IPS DF 4.7 (cell line): ENCODE measurements at regions not wholly inside any gene's neighbourhood (a gene's known extent, or its start where the extent isn't known, plus 50 kb on each side); places are given as distances from the start of the nearest gene placed in this dataset.
A peak's percentile ranks its signal among the peaks of the same experiment; 100 is the strongest.

ENCODE experiments used
- DNase-seq: peaks from one replicate; pipeline ENCODE4 v3.0.0-alpha.2; 2013; ENCODE audit warnings: low spot score; ENCODE audit errors: extremely low read depth

GRCh38 chr4:125365731-125366130, 51.0 kb downstream of the FAT4 start:
- no peak for DNase-seq

DNA sequence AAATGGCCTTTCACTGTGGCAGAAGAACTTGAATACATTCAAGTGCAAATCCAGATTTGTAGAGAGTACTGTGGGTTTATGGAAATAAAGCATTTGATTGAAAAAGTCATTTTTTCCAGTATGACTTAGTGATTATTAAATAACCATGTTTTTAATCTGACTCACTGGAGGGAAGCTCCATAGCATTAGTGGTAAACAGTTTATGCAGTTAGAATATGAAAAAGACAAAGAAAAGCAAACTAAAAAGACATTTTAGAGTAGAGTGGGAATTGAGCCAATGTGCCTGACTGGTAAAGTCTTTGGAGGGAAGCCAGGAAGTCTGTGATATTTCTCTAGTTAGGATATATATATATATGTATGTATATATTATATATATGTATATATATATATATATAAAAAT, 53.4 kb downstream of the FAT4 start:
- no peak for DNase-seq

DNA sequence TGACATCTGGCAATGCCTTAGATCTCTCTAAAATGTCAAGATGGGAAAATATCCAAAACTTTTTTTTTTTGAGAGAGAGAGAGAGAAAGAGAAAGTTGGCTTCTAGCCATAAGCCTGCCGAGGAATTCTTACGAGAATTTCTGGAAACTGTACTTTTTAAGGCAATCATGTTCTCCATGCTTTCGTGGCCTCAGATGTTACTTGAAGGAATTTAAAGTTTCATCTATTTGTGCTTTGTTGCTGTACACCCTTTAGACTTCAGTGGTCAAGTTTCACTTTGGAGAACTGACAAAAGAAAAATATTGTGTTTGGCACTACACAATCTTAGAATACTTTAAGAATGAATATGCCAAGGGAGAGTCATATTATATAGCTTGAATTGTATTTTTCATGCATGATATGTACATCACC, 53.9 kb downstream of the FAT4 start:
- DNase-seq, result no peak

DNA sequence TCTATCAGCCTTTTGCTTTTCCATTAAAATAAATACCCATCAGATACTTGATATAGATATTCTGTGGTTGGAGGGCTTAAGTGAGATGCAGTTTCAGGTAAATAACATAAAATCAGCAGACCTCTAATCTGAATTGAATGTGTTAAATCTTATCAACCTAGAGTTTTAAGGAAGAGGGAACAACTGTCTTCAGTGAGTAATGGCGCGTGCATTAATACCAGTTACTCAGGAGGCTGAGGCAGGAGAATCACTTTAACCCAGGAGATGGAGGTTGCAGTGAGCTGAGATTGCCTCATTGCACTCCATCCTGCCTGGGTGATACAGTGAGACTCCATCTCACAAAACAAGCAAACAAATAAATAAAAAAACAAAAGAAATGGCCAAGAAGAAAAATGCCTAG, 54.3 kb downstream of the FAT4 start:
- DNase-seq, result no peak

- no peak for DNase-seq
These were observed 55.7 kb downstream of the FAT4 start for GRCh38 chr4:125370478-125370877.

DNA sequence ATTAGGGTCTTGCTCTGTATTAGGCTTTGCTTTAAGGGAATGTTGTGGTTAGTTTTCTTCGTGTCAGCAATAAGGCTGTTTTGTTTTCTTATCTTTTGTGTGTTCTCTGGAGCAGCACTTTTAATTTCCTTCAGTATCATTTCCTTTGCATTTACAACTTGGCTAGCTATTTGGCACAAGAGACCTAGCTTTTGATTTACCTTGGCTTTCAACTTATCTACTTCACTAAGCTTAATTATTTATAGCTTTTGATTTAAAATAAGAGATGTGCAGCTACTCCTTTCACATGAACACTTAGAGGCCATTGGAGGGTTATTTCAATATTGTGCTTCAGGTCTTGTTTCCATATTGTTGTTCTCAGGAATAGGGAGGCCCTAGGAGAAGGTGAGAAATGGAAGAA, 68.2 kb downstream of the FAT4 start:
- no peak for DNase-seq

DNA sequence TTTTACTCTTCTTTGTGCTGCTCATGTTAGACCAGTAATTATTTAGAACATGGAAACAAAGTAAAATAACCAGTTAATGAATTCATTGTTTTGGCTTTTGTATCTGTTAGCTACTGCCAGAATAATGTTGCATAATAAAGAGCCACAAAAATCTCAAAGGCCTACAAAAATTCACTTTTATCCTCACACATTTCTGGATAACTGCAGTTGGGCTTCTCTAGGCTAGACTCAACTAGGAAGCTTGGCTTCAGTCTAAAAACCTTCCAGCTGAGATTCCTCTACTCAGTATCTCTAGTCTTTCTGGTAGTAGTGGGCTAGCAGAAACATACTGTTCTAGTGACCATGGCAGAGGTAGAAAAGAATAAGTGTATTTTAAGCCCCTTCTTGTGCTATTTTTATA, 73.0 kb downstream of the FAT4 start:
- DNase-seq, result no peak

- DNase-seq, result no peak
These were observed 73.9 kb downstream of the FAT4 start for GRCh38 chr4:125388613-125389012.

DNA sequence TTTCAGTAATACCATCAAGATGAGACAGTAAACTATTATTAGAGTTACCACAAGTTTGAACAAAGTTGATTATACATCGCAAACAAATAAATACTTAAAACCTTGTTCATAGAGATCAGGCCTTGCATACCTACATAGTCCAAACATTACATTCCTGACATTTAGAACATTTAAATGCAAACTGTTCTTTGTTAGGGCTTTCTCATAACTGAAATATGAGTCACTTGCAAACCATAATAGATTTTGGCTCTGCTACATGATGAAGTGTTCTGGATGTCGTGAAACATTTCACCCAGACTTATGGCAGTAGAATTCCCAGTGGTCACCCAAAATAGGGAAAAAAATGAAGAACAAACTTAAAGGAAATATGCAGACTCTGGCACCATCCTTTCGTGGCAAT, 75.0 kb downstream of the FAT4 start:
- no peak for DNase-seq

- DNase-seq, result no peak
These were observed 75.4 kb downstream of the FAT4 start for GRCh38 chr4:125390126-125390525.

DNA sequence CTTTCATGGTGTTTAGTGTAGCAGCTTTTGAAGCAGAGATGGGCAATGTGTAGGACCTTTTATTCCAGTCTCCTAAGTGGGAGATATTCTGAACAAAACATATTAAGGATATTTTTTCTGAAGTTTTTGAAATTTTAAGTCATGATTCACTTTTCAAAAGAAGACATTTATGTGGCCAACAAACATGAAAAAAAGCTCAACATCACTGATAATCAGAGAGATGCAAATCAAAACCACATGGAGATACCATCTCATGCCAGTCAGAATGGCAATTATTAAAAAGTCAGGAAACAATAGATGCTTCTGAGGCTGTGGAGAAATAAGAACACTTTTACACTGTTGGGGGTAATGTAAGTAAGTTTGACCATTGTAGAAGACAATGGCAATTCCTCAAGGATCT, 76.0 kb downstream of the FAT4 start:
- no peak for DNase-seq

GRCh38 chr4:125392694-125393093, 77.9 kb downstream of the FAT4 start:
- DNase-seq, result no peak

DNA sequence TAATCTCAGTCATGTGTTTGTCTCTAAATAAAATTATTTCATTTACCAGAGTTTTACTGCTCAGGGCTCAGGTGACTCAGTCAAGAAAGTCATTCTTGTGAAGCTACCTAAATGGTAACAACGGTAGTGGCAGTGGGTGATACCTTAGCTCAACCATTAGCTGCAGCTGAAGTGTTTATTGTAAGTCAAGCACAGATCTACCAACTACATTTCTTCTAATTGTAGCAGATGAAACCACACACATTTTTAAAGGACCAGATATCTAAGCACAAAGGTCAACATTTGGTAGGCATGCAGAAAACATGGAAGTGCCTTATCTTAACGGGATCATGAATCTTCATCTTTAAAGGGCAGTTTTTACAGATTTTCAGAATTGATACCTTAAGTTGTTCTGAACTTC, 79.1 kb downstream of the FAT4 start:
- DNase-seq, result peak; percentile 5

DNA sequence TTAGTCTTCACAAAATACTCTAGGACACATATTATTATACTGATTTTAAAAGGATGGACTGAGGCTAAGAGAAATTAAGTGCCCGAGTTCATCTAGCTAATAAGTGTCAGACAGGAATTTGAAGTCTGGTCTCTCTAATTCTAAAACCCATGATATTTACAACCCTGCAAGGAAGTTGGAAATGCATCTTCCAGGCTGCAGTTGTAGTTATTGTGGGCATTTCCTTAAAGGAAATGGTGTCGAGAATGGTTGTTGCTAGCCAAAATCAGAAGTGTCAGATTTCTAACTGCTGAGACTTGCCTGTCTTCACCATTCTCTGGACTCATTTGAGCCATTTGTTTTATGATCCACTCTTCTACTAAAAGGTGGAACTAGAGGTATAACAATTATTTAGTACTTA, 82.5 kb downstream of the FAT4 start:
- DNase-seq, result no peak

GRCh38 chr4:125398263-125399002, 83.7 kb downstream of the FAT4 start:
- no peak for DNase-seq

- DNase-seq, result no peak
These were observed 86.0 kb downstream of the FAT4 start for GRCh38 chr4:125400756-125401155.

DNA sequence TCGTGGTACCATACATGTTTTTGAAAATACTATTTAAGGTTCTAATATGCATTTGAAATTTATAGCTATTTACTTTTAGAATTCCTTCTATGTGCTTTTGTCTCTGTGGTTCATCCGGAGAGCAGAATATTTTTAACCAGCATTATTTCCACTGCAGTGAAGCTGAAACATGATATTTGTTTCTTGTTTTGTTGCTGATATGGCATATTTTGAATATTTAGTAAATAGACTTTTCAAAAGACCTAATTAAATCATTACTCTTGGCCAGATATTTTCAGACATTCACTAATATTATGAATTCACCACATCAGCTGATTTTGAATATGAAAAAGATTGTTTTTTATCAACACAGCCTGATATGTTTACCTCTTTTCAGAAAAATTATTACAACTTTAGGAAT, 87.0 kb downstream of the FAT4 start:
- no peak for DNase-seq

DNA sequence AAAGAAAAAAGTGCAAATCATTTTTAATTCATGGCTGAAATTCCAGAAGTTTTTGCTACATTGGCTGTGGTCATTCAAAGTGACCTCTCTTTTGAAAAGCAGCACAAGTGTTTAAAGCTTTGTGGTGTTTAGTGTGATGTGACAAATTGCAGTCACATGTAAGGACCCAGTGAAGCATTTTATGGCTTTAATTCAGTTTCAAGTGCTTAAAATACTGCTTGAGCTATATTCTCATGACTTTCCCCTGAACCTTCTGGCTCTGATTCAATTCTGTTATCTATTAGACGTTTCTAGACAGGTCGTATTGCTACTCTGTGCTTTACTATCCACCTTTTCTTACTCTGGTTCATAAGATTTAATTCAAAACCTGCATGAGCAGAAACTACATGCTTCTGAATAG, 105.8 kb downstream of the FAT4 start:
- DNase-seq, result no peak

DNA sequence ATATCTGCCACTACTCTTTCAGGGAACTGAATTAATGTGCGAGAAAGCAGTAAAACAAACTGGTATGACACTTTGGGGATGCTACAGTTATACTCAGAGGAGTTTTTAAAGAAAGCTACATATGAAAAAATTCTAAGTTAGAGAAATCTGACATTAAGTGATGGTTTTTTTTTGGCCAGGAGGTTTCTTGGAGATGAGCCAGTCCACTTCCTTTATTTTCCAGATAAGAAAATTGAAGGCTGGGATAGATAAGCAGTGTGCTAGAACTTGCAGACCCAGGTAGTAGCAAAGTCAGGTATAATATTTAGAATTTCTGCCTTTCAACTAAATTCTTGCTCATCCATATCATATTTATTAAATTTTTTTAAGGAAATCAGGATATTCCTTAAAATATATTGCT, 106.8 kb downstream of the FAT4 start:
- no peak for DNase-seq

DNA sequence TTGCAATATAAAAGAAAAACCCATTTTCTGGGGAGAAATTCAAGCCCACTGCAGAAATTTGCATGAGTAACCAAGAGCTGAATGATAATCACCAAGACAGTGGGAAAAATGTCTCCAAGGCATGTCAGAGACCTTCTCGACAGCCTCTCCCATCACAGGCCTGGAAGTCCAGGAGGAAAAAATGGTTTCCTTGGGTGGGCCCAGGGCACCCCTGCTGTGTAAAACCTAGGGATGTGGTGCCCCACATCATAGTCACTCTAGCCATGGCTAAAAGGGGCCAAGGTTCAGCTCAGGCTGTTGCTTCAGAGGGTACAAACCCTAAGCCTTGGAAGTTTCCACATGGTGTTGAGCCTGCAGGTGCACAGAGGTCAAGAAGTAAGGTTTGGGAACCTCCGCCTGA, 108.4 kb downstream of the FAT4 start:
- DNase-seq, result no peak

DNA sequence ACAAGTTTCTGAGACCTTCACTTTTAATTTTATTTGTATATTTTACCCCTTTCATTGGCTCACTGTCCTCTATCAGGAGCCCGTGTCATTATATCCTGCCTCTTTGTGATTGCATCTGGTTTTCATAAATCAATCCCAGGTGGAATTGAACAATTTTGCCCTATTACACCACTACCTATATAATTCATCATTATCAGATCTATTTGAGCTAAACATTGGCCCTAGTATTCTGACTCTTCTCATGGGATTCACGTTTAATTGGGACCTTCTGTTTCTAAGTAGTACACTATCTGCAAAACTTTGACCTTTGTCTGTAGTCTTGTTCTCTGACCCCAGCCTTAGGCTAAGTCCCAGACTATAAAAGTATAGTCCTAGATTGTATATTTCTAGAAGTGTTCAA, 114.1 kb downstream of the FAT4 start:
- no peak for DNase-seq

DNA sequence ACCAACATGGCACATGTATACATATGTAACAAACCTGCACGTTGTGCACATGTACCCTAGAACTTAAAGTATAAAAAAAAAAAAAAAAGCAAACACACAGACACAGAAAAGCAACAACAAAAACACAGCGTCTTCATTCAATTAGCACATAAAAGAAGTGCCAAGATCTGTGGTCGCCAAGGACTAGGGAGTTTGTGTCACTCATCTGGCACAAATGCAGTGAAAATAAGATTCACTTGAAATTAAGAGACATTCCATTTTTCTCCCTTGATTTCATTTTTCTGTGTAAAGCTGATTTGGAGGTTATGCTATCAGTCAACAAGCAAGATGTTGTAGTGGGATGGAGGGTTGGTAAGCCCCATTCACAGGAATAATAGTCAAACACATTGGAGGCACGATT, 115.3 kb downstream of the FAT4 start:
- no peak for DNase-seq

DNA sequence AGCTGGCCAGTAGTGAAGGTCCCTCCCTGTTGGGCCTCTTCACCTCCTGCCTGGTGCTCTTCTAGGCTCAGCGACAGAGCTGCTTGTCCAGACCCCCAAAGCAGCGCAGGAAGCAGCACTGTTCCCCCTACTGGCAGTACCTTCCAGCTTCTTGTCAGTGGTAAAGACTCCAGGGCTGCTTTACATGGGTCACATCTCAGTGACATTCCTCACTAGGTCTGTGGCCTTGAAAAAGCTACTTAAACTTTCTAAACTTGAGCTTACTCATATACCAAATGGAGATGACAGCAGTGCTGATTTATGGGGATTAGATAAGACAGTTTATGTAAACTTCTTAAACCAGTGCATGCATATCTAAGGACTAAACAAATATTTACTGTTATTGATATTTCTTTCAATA, 117.3 kb downstream of the FAT4 start:
- DNase-seq, result peak; percentile 66

- no peak for DNase-seq
These were observed 118.7 kb downstream of the FAT4 start for GRCh38 chr4:125433453-125433852.
